ENCODE measurements at regions not wholly inside any gene's neighbourhood (a gene's known extent, or its start where the extent isn't known, plus 50 kb on each side); places are given as distances from the start of the nearest gene placed in this dataset.

DNA sequence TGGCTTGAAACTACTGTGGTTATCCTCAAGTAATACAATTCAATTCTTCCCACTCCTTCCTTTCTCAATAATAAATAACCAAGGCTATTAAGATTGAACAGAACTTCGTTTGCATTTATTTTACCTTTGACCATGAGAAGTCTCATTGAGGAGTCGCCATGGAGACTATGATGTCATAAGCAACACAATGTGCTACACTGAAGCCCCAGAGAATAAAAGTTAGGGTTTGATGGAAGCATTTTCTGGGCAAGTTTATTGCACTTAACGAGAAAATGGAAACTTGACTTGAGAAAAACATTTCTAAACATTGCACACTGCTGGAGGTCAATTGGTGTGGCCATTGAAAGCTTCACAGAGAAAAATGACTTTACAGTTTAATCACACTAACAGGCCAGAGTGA is 121.5 kb downstream of the FAM76B start:
- ATAC-seq (ENCODE audit: low FRiP score) (no peak), DNase-seq (ENCODE audit: low spot score) (no peak)
- TF ChIP-seq, protein P1, sequence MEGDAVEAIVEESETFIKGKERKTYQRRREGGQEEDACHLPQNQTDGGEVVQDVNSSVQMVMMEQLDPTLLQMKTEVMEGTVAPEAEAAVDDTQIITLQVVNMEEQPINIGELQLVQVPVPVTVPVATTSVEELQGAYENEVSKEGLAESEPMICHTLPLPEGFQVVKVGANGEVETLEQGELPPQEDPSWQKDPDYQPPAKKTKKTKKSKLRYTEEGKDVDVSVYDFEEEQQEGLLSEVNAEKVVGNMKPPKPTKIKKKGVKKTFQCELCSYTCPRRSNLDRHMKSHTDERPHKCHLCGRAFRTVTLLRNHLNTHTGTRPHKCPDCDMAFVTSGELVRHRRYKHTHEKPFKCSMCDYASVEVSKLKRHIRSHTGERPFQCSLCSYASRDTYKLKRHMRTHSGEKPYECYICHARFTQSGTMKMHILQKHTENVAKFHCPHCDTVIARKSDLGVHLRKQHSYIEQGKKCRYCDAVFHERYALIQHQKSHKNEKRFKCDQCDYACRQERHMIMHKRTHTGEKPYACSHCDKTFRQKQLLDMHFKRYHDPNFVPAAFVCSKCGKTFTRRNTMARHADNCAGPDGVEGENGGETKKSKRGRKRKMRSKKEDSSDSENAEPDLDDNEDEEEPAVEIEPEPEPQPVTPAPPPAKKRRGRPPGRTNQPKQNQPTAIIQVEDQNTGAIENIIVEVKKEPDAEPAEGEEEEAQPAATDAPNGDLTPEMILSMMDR (IDR thresholded peaks at IDR 0.05): no peak

DNA sequence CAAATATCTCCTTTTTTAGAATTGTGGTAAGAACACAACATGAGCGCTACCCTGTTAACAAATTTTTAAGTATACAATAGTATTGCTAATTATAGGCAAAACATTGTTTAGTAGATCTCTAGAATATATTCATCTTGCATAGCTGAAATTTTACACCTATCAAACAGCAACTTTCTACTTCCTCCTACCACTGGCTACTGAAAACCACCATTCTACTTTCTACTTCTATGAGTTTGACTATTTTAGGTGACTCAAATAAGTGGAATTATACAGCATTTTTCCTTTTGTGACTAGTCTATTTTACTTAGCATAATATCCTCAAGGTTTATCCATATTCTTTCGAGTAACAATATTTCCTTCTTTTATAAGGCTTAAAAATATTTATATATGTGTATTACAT is 128.4 kb downstream of the FAM76B start:
- DNase-seq (ENCODE audit: low spot score) (no peak), ATAC-seq (ENCODE audit: low FRiP score) (no peak)
- TF ChIP-seq, protein P1 (IDR thresholded peaks at IDR 0.05): no peak

DNA sequence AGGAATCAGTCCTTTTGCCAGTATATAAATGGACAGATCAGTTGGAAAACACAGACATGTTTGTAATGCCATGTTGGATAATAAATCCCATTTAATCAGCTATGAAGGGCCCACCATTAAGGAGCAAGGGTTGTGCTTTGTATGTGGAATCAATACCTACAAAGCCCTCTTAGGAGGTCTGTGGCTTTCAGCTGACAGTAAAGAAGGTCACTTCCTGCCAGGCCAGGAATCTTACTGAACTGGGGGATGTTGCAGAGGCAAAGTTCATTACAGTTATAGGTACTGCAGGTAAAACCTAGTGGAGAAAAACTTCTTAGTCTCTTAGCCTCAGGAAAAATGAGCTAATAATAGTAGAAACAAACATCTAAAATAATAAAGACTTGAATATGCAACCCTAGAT is 129.5 kb downstream of the FAM76B start:
- DNase-seq (ENCODE audit: low spot score): no peak
- no peak for ATAC-seq (ENCODE audit: low FRiP score)
- TF ChIP-seq, protein P1 (IDR thresholded peaks at IDR 0.05): no peak

DNA sequence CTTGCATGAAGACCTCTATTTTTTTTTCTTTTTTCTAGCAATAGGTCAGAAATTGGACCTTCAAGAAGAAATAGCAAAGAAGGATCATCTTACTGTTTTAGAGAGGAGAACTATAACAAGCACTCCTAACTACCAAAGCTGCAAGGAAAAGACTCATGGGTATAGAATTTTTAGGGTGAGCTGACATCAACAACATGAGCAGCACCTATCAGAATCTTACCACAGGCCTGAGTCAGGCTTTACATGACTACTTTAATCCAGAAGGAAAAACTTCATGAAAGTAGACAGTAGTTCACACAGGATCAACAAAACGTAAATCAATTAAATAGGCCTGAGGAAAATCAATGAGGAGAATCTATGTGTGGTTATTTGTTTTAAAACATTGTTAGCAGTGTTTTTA is 130.5 kb downstream of the FAM76B start:
- ATAC-seq (ENCODE audit: low FRiP score) (no peak), DNase-seq (ENCODE audit: low spot score) (no peak)
- TF ChIP-seq, protein P1 (IDR thresholded peaks at IDR 0.05): no peak

DNA sequence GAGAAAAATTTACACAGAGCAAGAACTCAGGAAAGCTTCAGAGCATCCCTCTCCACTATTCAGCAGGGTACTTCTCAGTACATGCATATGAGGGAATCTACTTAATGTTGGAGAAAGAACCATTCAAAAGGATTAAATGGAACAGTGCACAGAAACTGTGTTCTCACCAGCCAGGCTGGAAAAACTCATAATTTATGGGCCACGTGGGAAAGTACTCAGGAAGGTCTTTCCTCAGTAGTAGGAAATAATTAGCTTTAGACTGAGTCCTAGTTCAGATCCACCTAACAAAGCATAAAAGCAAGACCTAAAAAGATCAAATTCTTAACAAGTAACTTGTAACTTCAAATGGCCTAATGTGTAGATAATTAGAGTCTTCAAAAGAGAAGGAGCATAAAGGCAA is 134.0 kb downstream of the FAM76B start:
- TF ChIP-seq, protein P1 (IDR thresholded peaks at IDR 0.05): no peak
- ATAC-seq (ENCODE audit: low FRiP score): no peak
- DNase-seq (ENCODE audit: low spot score): no peak

DNA sequence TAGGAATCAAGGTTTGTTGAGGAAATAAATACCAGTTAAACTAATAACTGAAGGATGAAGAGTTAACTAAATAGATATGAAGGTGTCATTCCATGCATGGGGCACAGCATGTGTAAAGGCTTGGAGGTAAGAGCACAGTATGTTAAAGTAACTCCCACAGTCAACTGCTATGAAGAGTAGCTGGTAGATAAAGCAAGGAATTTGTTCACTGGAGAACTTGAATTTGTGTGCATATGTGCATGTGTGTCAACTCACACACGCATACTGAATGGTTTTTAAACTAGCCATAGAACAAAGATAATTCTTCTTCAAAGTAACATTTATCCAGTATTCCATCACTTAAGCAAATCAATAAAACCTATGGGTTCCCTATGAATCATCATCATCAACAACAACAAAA is 135.9 kb downstream of the FAM76B start:
- ATAC-seq (ENCODE audit: low FRiP score): no peak
- no peak for DNase-seq (ENCODE audit: low spot score)
- TF ChIP-seq, protein P1 (IDR thresholded peaks at IDR 0.05): no peak

DNA sequence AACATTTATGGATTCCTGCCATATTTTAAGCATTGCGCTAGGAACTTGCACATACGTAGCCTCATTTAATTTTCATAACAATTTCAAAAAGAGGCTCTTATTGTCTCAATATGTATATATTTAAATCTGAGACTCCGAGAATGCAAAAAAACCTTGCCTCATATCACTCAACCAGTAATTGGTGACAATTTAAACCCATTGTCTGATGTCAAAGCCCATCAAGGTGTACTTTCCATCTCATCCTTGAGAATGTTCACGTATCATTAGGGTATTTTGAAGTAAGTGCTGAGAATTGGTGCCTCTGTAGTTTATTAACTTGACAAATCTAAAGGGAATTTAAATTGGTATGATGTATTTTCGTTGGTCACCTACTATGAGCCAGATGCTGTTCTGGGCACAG is 136.5 kb downstream of the FAM76B start:
- ATAC-seq (ENCODE audit: low FRiP score) (no peak), DNase-seq (ENCODE audit: low spot score) (no peak)
- TF ChIP-seq, protein P1 (IDR thresholded peaks at IDR 0.05): no peak
